Caco-2 (cell line): ENCODE measurements at regions not wholly inside any gene's neighbourhood (a gene's known extent, or its start where the extent isn't known, plus 50 kb on each side); places are given as distances from the start of the nearest gene placed in this dataset.

Source experiments
- BruUV-seq: library from RNA; stranded (reverse); fragments of 400-500 nt; replicated peaks from 2 replicates; lab custom pipeline; 2021; lab: Mats Ljungman, UMichigan
- CTCF ChIA-PET: fragments of 300-600 bp; sonication (Branson Sonifier 250); formaldehyde crosslinking; loops from one replicate; lab custom pipeline; 2022; ENCODE audit warnings: antibody characterized with exemption; lab: Charles Lee
- POLR2A ChIA-PET: fragments of 300-600 bp; sonication (Branson Sonifier 250); formaldehyde crosslinking; loops from one replicate; lab custom pipeline; 2022; ENCODE audit warnings: antibody characterized with exemption; lab: Charles Lee
- DNase-seq, 2 experiments: peaks; one replicate each; pipeline versions ENCODE4 v3.0.0 to v3.0.0-alpha.2; 2020 to 2022
- H3K27me3 ChIP-seq: replicated peaks from 2 replicates; pipeline ENCODE4 v1.6.0; 2011; ENCODE audit warnings: low read length; ENCODE audit not compliant: control insufficient read depth, insufficient read depth
- H3K36me3 ChIP-seq: 2 replicates; pipeline ENCODE4 v1.5.1; 2011; ENCODE audit warnings: low read length; ENCODE audit not compliant: control insufficient read depth, insufficient read depth
- H3K4me1 ChIP-seq: fragments of 250-450 bp; sonication (Bioruptor Pico); 2 replicates; pipeline ENCODE4 v1.5.1; 2020; ENCODE audit warnings: mild to moderate bottlenecking
- H3K4me3 ChIP-seq: 2 replicates; pipeline ENCODE4 v1.5.1; 2011; ENCODE audit warnings: low read depth, mild to moderate bottlenecking, control low read depth, low read length
- H3K9me3 ChIP-seq: fragments of 250-450 bp; sonication (Bioruptor Pico); 2 replicates; pipeline ENCODE4 v1.5.1; 2020; ENCODE audit warnings: mild to moderate bottlenecking, moderate library complexity
- H3K27ac Mint-ChIP-seq: one replicate; pipeline ENCODE4 v1.8.0; 2022; ENCODE audit warnings: mixed read lengths; ENCODE audit not compliant: unreplicated experiment
- H3K27me3 Mint-ChIP-seq: one replicate; pipeline ENCODE4 v1.8.0; 2022; ENCODE audit warnings: mixed read lengths; ENCODE audit not compliant: insufficient read depth, unreplicated experiment
- H3K36me3 Mint-ChIP-seq: one replicate; pipeline ENCODE4 v1.8.0; 2022; ENCODE audit warnings: mild to moderate bottlenecking, mixed read lengths; ENCODE audit not compliant: insufficient read depth, unreplicated experiment
- H3K4me1 Mint-ChIP-seq: one replicate; pipeline ENCODE4 v1.8.0; 2022; ENCODE audit warnings: low read depth, mixed read lengths; ENCODE audit not compliant: unreplicated experiment
- H3K4me3 Mint-ChIP-seq: one replicate; pipeline ENCODE4 v1.8.0; 2022; ENCODE audit warnings: mild to moderate bottlenecking, moderate library complexity, mixed read lengths; ENCODE audit not compliant: unreplicated experiment
- H3K9me3 Mint-ChIP-seq: one replicate; pipeline ENCODE4 v1.8.0; 2022; ENCODE audit warnings: mixed read lengths; ENCODE audit not compliant: unreplicated experiment
- intact Hi-C: fragments of 100-400 bp; cut with micrococcal nuclease; formaldehyde crosslinking; loops from one replicate; pipeline ENCODE4 v1.10.0; 2022; ENCODE audit not compliant: unreplicated experiment
- TF ChIP-seq, protein P1 (sequence below), 2 experiments: fragments of 200-600 bp in 1 of 2; IDR thresholded peaks; 1 replicate in 1 of 2; 2 replicates in 1 of 2; pipeline versions ENCODE4 v1.5.1 to v1.8.0; 2011 to 2022; ENCODE audit warnings: antibody characterized with exemption in 1 of 2, control low read depth in 1 of 2, inconsistent platforms in 1 of 2, low read depth in 1 of 2, low read length in 1 of 2, mild to moderate bottlenecking in 1 of 2, moderate library complexity in 1 of 2; ENCODE audit not compliant: insufficient read depth in 1 of 2, severe bottlenecking in 1 of 2, unreplicated experiment in 1 of 2

DNA sequence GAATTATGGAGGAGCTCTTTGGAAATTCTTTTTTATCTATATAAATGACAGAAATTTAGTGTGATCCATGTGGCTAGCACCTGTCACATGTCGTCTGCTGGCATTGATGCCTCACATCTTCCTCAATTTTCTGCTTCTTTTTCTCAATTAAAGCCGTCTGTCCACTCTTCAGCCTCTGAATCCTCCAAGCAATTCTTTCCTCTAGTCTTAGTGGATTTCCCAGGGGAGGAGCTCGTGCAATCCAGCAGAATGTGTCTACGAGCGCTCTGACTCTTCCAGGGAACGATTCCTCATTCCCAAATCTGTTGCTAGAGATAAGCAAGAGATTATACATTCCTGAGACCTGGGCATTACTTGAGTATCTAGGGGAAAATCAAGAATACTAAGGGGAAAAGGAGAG is 176.6 kb downstream of the EMP1 start:
- Histone ChIP-seq H3K9me3 (no peaks in the 10 kb centered on the region), H3K4me3 (no peak overlapping the region), H3K4me1 (peaks cover 28% of the 10 kb centered on the region), H3K27me3 (no peaks in the 10 kb centered on the region), H3K36me3 (no peaks in the 10 kb centered on the region)
- H3K36me3 Mint-ChIP-seq, result no peaks in the 10 kb centered on the region
- DNase-seq, result no peak
- no peaks in the 10 kb centered on the region for H3K27me3 Mint-ChIP-seq
- ChIA-PET CTCF (no interaction called here), POLR2A (no interaction called here)
- no peak overlapping the region for H3K4me3 Mint-ChIP-seq
- H3K9me3 Mint-ChIP-seq, result peaks cover 16% of the 10 kb centered on the region
- H3K27ac Mint-ChIP-seq, result no peak overlapping the region
- intact Hi-C loops, result no loop called here
- BruUV-seq, result no TSS peak
- TF ChIP-seq, protein P1, sequence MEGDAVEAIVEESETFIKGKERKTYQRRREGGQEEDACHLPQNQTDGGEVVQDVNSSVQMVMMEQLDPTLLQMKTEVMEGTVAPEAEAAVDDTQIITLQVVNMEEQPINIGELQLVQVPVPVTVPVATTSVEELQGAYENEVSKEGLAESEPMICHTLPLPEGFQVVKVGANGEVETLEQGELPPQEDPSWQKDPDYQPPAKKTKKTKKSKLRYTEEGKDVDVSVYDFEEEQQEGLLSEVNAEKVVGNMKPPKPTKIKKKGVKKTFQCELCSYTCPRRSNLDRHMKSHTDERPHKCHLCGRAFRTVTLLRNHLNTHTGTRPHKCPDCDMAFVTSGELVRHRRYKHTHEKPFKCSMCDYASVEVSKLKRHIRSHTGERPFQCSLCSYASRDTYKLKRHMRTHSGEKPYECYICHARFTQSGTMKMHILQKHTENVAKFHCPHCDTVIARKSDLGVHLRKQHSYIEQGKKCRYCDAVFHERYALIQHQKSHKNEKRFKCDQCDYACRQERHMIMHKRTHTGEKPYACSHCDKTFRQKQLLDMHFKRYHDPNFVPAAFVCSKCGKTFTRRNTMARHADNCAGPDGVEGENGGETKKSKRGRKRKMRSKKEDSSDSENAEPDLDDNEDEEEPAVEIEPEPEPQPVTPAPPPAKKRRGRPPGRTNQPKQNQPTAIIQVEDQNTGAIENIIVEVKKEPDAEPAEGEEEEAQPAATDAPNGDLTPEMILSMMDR (IDR thresholded peaks at IDR 0.05; ENCODE audit: insufficient read depth in 1 of 2, low read depth in 1 of 2, low read length in 1 of 2, severe bottlenecking in 1 of 2, unreplicated experiment in 1 of 2), result no peak
- peaks cover 14% of the 10 kb centered on the region for H3K4me1 Mint-ChIP-seq

DNA sequence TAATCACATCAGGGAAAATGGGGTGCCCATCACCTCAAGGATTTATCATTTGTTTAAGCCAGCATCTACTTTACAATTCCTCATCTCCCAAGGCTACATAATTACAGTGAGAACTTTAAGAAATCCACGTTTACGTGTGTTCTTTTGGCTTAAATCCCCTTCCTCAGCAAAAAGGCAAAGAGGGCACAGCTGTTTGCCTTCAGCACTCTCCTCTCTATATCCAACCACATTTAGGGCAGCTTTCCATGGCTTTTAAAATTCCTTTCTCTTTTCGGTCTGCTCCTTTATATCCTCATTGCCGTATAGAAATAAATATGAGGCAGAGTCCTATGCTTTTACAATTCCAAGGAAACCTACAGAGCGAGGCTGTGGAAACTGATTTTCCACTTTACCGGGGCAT is 175.9 kb downstream of the EMP1 start:
- Mint-ChIP-seq H3K9me3 (peaks cover 9% of the 10 kb centered on the region), H3K27ac (no peak overlapping the region), H3K27me3 (no peaks in the 10 kb centered on the region), H3K36me3 (no peaks in the 10 kb centered on the region), H3K4me3 (no peak overlapping the region), H3K4me1 (peaks cover 8% of the 10 kb centered on the region)
- Histone ChIP-seq H3K36me3 (no peaks in the 10 kb centered on the region), H3K4me3 (no peak overlapping the region), H3K9me3 (no peaks in the 10 kb centered on the region), H3K4me1 (peaks cover 20% of the 10 kb centered on the region), H3K27me3 (no peaks in the 10 kb centered on the region)
- CTCF ChIA-PET, result interaction anchor here (0.7 to 1.9 kb wide), 2 partner anchors 10 to 224 kb away, joined by 3 to 10 read pairs; no protein-coding TSS in a partner anchor
- TF ChIP-seq, protein P1 (IDR thresholded peaks at IDR 0.05; ENCODE audit: insufficient read depth in 1 of 2, low read depth in 1 of 2, low read length in 1 of 2, severe bottlenecking in 1 of 2, unreplicated experiment in 1 of 2), result no peak
- DNase-seq, result no peak
- POLR2A ChIA-PET, result no interaction called here
- BruUV-seq, result no TSS peak
- intact Hi-C loops, result no loop called here

DNA sequence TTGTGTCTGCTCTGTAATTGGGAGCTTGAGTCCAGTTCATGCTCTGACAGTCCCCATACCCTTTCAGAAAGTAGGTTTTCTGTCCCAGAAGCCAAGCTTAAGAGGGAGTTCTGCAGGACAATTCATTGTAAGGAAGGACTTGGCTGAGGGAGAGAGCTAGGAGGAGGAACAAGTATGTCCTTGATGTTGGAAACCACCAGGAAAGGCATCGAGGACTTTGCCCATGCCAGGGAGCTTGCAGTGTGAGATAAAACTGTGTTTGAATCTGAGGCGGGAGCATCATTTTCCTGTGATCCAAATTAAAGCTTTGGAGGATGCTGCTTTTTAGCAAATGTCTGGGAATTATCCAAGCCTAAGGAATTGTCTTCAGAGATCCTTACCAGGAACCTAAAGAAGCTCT is 175.3 kb downstream of the EMP1 start:
- CTCF ChIA-PET, result interaction anchor here (0.7 to 1.9 kb wide), 2 partner anchors 10 to 223 kb away, joined by 3 to 10 read pairs; no protein-coding TSS in a partner anchor

More for the DNA sequence above, 175.3 kb downstream of the EMP1 start:
- intact Hi-C loops, result no loop called here
- H3K27me3 Mint-ChIP-seq, result no peaks in the 10 kb centered on the region
- H3K4me1 ChIP-seq, result peaks cover 14% of the 10 kb centered on the region
- no peaks in the 10 kb centered on the region for H3K36me3 ChIP-seq
- no peak overlapping the region for H3K4me3 ChIP-seq
- no TSS peak for BruUV-seq
- H3K9me3 Mint-ChIP-seq, result peaks cover 3% of the 10 kb centered on the region
- no peak overlapping the region for H3K4me3 Mint-ChIP-seq
- no peak for DNase-seq
- no peaks in the 10 kb centered on the region for H3K9me3 ChIP-seq
- H3K27ac Mint-ChIP-seq, result no peak overlapping the region
- TF ChIP-seq, protein P1 (IDR thresholded peaks at IDR 0.05; ENCODE audit: insufficient read depth in 1 of 2, low read depth in 1 of 2, low read length in 1 of 2, severe bottlenecking in 1 of 2, unreplicated experiment in 1 of 2), result no peak
- POLR2A ChIA-PET, result no interaction called here
- no peaks in the 10 kb centered on the region for H3K36me3 Mint-ChIP-seq
- H3K4me1 Mint-ChIP-seq, result peaks cover 2% of the 10 kb centered on the region
- no peaks in the 10 kb centered on the region for H3K27me3 ChIP-seq
